K562 (cell line): ENCODE measurements at regions not wholly inside any gene's neighbourhood (a gene's known extent, or its start where the extent isn't known, plus 50 kb on each side); places are given as distances from the start of the nearest gene placed in this dataset.

Experiments used
- ATAC-seq: fragments of 200-7000 bp; cut with Tn5 transposase; 3 replicates; pipeline ENCODE4 v1.9.1; 2020; ENCODE audit warnings: moderate library complexity
- BruUV-seq: library from RNA; stranded (reverse); fragments of 400-500 nt; replicated peaks from 2 replicates; lab custom pipeline; 2021; lab: Mats Ljungman, UMichigan
- CTCF ChIA-PET: fragments of 300-600 bp; formaldehyde crosslinking; extraction: SDS; loops from one replicate; lab custom pipeline; 2021; ENCODE audit warnings: low intra/inter-chr PET ratio; lab: Yijun Ruan, JAX
- POLR2A ChIA-PET: fragments of 300-600, 350-650 bp; sonication (Branson Sonifier 250); formaldehyde crosslinking; extraction: SDS; loops from one replicate; lab custom pipeline; 2021; ENCODE audit warnings: antibody characterized with exemption, inconsistent platforms; lab: Yijun Ruan, JAX
- DNase-seq, 4 experiments: peaks; one replicate each; pipeline versions ENCODE4 v3.0.0 to v3.0.0-alpha.2; 2011 to 2018; ENCODE audit warnings: low spot score in 3 of 4, mixed read lengths in 3 of 4; ENCODE audit errors: extremely low read depth in 1 of 4
- FAIRE-seq: peaks from 2 replicates; lab custom pipeline; 2011; peaks lifted over from hg19 to GRCh38; lab: Jason Lieb, UNC
- H2AFZ ChIP-seq: 2 replicates; pipeline ENCODE4 v1.6.0; 2011; ENCODE audit warnings: low read depth, low read length, control low read depth, inconsistent platforms
- H3K27ac ChIP-seq: fragments of 200-600 bp; 3 replicates; pipeline ENCODE4 v1.8.0; 2011; ENCODE audit warnings: low read depth, mild to moderate bottlenecking, control low read depth, inconsistent platforms, low read length, moderate library complexity, mixed read lengths; ENCODE audit errors: extremely low read depth
- H3K27me3 ChIP-seq, 2 experiments: fragments of 300-600 bp in 1 of 2; 2 replicates in 1 of 2; 3 replicates in 1 of 2; pipeline versions ENCODE4 v1.6.0 to v1.8.0; 2011; ENCODE audit warnings: inconsistent platforms in 2 of 2, low read length in 2 of 2, mild to moderate bottlenecking in 1 of 2, mixed read lengths in 1 of 2, moderate library complexity in 1 of 2; ENCODE audit not compliant: control insufficient read depth in 2 of 2, insufficient read depth in 2 of 2
- H3K36me3 ChIP-seq: fragments of 300-600 bp; 3 replicates; pipeline ENCODE4 v1.8.0; 2011; ENCODE audit warnings: mild to moderate bottlenecking, low read length, inconsistent platforms; ENCODE audit not compliant: control insufficient read depth, insufficient read depth
- H3K4me1 ChIP-seq, 2 experiments: fragments of 200-600 bp in 1 of 2; replicated peaks in 1 of 2; 2 replicates in 1 of 2; 3 replicates in 1 of 2; pipeline versions ENCODE4 v1.5.1 to v1.8.0; 2011; ENCODE audit warnings: inconsistent platforms in 2 of 2, low read length in 2 of 2, mild to moderate bottlenecking in 1 of 2, mixed read lengths in 1 of 2, moderate library complexity in 1 of 2; ENCODE audit not compliant: control insufficient read depth in 2 of 2, insufficient read depth in 2 of 2
- H3K4me2 ChIP-seq: 2 replicates; pipeline ENCODE4 v1.6.1; 2011; ENCODE audit warnings: low read length, control low read depth, inconsistent platforms, mixed read lengths; ENCODE audit not compliant: insufficient read depth
- H3K4me3 ChIP-seq: fragments of 200-600 bp; sonication (generic), shearing (Covaris generic); 2 replicates; pipeline ENCODE4 v1.5.1; 2016; ENCODE audit warnings: control low read depth, inconsistent platforms
- H3K79me2 ChIP-seq: fragments of 200-600 bp; 3 replicates; pipeline ENCODE4 v1.8.0; 2011; ENCODE audit warnings: low read length, inconsistent platforms; ENCODE audit not compliant: control insufficient read depth, insufficient read depth
- H3K9ac ChIP-seq, 2 experiments: 2 replicates each; pipeline versions ENCODE4 v1.6.0 to v1.6.1; 2011; ENCODE audit warnings: low read depth in 2 of 2, low read length in 2 of 2, control low read depth in 1 of 2, inconsistent platforms in 1 of 2, mild to moderate bottlenecking in 1 of 2, mixed read lengths in 1 of 2; ENCODE audit not compliant: insufficient read depth in 1 of 2
- H3K9me1 ChIP-seq: one replicate; pipeline ENCODE4 v1.6.0; 2011; ENCODE audit warnings: inconsistent platforms, mild to moderate bottlenecking, low read length, moderate library complexity; ENCODE audit not compliant: control insufficient read depth, insufficient read depth
- H3K9me3 ChIP-seq: replicated peaks from 2 replicates; pipeline ENCODE4 v1.5.1; 2011; ENCODE audit warnings: low read depth, low read length, inconsistent platforms; ENCODE audit not compliant: control insufficient read depth, insufficient read depth
- H4K20me1 ChIP-seq: replicated peaks from 2 replicates; pipeline ENCODE4 v1.6.1; 2011; ENCODE audit warnings: low read length, inconsistent platforms, mixed read lengths; ENCODE audit not compliant: control insufficient read depth, insufficient read depth
- CCNT2 ChIP-seq: IDR thresholded peaks from 2 replicates; pipeline ENCODE4 v1.6.1; 2011; ENCODE audit warnings: borderline replicate concordance, low read depth, mild to moderate bottlenecking, moderate library complexity, mixed read lengths, low read length; ENCODE audit not compliant: insufficient read length; ENCODE audit errors: extremely low read depth
- CEBPG ChIP-seq, 3 experiments: fragments of 200-800 bp in 1 of 3; sonication (Bioruptor generic) in 1 of 3; sonication (generic) in 1 of 3; formaldehyde crosslinking in 1 of 3; IDR thresholded peaks in 2 of 3; conservative IDR thresholded peaks in 1 of 3; 2 replicates each; pipeline versions ENCODE4 v1.6.1 to v1.8.0; 2016 to 2022; ENCODE audit warnings: missing compliant biosample characterization in 2 of 3, missing genetic modification characterization in 2 of 3, mild to moderate bottlenecking in 1 of 3, missing genetic modification reagents in 1 of 3
- GABPB2 ChIP-seq: fragments of 250-450 bp; sonication (Bioruptor Pico); conservative IDR thresholded peaks from 2 replicates; pipeline ENCODE4 v1.5.1; 2021; ENCODE audit warnings: mild to moderate bottlenecking
- HDAC3 ChIP-seq: fragments of 450-650 bp; IDR thresholded peaks from 2 replicates; pipeline ENCODE4 v1.6.1; 2018; ENCODE audit warnings: borderline replicate concordance, mild to moderate bottlenecking, moderate library complexity; ENCODE audit not compliant: partially characterized antibody
- POLR2G ChIP-seq: fragments of 200-400 bp; formaldehyde crosslinking; IDR thresholded peaks from 2 replicates; pipeline ENCODE4 v1.6.1; 2017; ENCODE audit warnings: low read depth, mild to moderate bottlenecking, antibody characterized with exemption, low read length, moderate library complexity
- RBBP5 ChIP-seq: fragments of 200-600 bp; sonication (generic); IDR thresholded peaks from 2 replicates; pipeline ENCODE4 v1.6.1; 2012; ENCODE audit warnings: borderline replicate concordance, mild to moderate bottlenecking, low read length, control low read depth, inconsistent platforms; ENCODE audit not compliant: insufficient read depth, poor library complexity, severe bottlenecking
- RCOR1 ChIP-seq, 2 experiments: IDR thresholded peaks; 2 replicates each; pipeline ENCODE4 v1.6.1; 2012; ENCODE audit warnings: low read depth in 2 of 2, low read length in 2 of 2, borderline replicate concordance in 1 of 2, improper control_type of control experiment in 1 of 2
- SRF ChIP-seq, 2 experiments: fragments of 250-450, 450-650 bp in 1 of 2; sonication (Bioruptor Pico) in 1 of 2; sonication (generic) in 1 of 2; formaldehyde crosslinking; IDR thresholded peaks; 2 replicates each; pipeline versions ENCODE4 v1.5.0 to v1.5.1; 2020 to 2022; ENCODE audit warnings: mild to moderate bottlenecking in 1 of 2, missing genetic modification reagents in 1 of 2
- TOE1 ChIP-seq, 2 experiments: fragments of 450-650 bp in 1 of 2; sonication (generic) in 1 of 2; formaldehyde crosslinking in 1 of 2; IDR thresholded peaks; 2 replicates each; pipeline versions ENCODE4 v1.7.1 to v1.8.0; 2016 to 2022; ENCODE audit warnings: borderline replicate concordance in 2 of 2, mild to moderate bottlenecking in 2 of 2, antibody characterized with exemption in 1 of 2, inconsistent platforms in 1 of 2, low read depth in 1 of 2, missing genetic modification reagents in 1 of 2, moderate library complexity in 1 of 2
- ZNF239 ChIP-seq: fragments of 250-450 bp; sonication (Bioruptor Pico); IDR thresholded peaks from 2 replicates; pipeline ENCODE4 v1.4.0; 2020; ENCODE audit warnings: mild to moderate bottlenecking
- whole genome bisulfite sequencing: fragments of 100-300 bp; shearing (Covaris generic); methylation state at CpG from one replicate; pipeline ENCODE4 v1.1.6; 2016; ENCODE audit warnings: low coverage, mixed read lengths; ENCODE audit not compliant: insufficient coverage; ENCODE audit errors: missing lambda C conversion rate; 5-methylcytosine and 5-hydroxymethylcytosine counted together
- in situ Hi-C: fragments of 300-500 bp; cut with MboI; formaldehyde crosslinking; loops from 4 replicates; pipeline ENCODE4 v1.15.0; 2018; ENCODE audit warnings: inconsistent platforms, mixed read lengths
- intact Hi-C: fragments of 100-400 bp; cut with micrococcal nuclease; formaldehyde crosslinking; loops from 2 replicates; pipeline ENCODE4 v1.14.2; 2022
- TF ChIP-seq, protein P1 (sequence below): fragments of 250-450 bp; sonication (Bioruptor Pico); IDR thresholded peaks from 2 replicates; pipeline ENCODE4 v1.5.0; 2020; ENCODE audit warnings: mild to moderate bottlenecking, borderline replicate concordance

DNA sequence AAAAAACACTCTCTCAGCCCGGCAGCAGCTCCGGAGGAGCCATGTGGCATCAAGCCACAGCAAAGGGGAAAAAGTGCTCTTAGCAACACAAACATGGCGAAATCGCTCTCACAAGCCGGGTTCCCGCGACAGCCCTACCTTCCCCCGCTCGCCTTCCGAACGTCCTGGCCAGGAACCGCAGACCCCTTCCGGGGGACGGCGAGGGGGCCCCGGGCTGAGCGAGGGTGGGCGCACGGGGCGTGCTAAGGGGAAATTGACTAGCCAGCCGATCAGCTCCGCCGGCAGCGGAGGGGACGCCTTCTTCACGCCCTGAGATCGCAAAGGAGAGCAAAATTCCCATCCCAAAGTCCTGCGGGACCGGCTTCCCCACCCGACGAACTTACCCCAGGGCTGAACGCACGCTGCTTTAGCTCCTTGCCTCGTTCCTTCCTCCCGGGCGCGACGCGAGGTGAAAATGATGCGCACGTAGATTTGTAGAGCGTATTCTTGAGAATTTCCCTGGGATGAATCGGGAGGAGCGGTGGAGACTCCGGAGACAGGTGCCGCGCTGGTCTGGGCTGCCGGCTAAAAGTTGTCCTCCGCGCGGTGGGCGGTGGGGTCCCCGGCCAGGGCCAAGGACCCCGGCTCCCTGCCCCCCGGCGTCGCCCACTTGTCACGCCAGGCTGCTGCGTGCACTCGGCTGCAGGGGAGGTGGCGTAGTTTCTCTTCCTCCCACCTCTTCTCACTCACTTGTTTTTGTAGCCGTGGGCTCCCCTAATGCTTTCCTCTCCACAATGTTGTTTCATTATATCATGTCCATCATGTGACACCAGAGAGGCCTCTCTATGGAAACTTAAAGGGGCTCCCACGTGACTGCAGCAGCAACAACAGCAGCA lies 220.1 kb upstream of the MKLN1 start (continued):
- TF ChIP-seq RBBP5 (peak; percentile 87), ZNF239 (CRISPR knock-in tag) (no peak)

DNA sequence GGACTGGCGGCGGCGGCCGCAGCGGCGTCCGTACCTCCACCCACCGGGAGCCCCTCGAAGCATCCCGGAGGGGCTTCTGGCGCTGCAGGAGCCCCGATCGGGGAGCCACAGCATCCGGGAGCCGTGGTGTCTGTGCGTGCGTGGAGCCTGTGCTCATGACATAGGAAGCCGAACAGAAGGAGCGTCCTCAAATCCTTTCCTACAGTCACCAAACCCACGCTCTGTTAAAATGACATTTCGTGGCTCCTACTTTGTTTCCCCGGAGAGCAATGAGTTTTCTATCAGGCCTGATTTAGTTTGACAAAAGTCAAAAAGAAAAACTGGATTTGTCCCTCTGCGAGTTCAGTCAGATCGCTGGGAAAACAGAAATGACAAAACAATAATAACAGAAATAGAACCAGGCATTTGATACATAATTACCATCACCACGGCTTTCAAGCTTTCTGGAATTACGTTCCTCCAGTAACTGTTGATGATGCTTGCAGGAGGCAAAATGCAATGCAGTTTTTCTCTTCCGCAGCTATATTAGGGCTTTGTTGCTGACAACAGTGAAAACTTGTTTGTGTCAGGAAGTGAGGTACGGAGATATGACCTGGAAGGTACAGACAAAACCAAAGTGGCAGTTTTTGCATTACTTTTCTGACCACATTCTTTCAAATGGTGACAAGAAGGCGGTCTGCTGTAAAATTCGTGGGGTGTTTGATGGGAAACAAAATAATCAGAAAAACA lies 219.3 kb upstream of the MKLN1 start:
- in situ Hi-C loops, result no loop called here
- H3K4me1 ChIP-seq, result peaks cover 41 to 49% of the 10 kb centered on the region in 2 experiments
- no TSS peak for BruUV-seq
- peak overlapping the region; percentile 76 to 94 for H3K9ac ChIP-seq
- peak overlapping the region; percentile 94 for H2AFZ ChIP-seq
- H3K36me3 ChIP-seq, result no peaks in the 10 kb centered on the region
- intact Hi-C loops, result no loop called here
- 0 out of 2 replicates have a peak, but pooled peaks cover 4% of the 10 kb centered on the region for H4K20me1 ChIP-seq
- peaks cover 36% of the 10 kb centered on the region for H3K79me2 ChIP-seq
- H3K4me2 ChIP-seq, result peak overlapping the region; percentile 89
- peak overlapping the region; percentile 84 for H3K27ac ChIP-seq
- H3K27me3 ChIP-seq, result no peaks in the 10 kb centered on the region
- FAIRE-seq (peak; percentile 57), DNase-seq (peak in 1 of 4 experiments; percentile 50), ATAC-seq (no peak)
- H3K9me1 ChIP-seq, result no peaks in the 10 kb centered on the region
- CTCF ChIA-PET, result no interaction called here
- peak overlapping the region; percentile 61 for H3K4me3 ChIP-seq
- WGBS, result 3% methylated on average over 30 of the region's 30 CpGs
- no peaks in the 10 kb centered on the region for H3K9me3 ChIP-seq
- POLR2A ChIA-PET, result interaction anchor here (0.5 to 1.5 kb wide), 5 partner anchors 13 to 456 kb away, joined by 3 to 4 read pairs (median 3); no protein-coding TSS in a partner anchor
- TF ChIP-seq HDAC3 (peak; percentile 16), GABPB2 (CRISPR knock-in tag) (no peak), TOE1 (IDR thresholded peaks at IDR 0.05; ENCODE audit: borderline replicate concordance) (peak; percentile 66; the same call in 1 of the 2 replicates), TOE1 (CRISPR knock-in tag; IDR thresholded peaks at IDR 0.05; ENCODE audit: borderline replicate concordance, low read depth) (no peak), POLR2G (peak; percentile 60; the same call in 1 of the 2 replicates), CCNT2 (peak; percentile 69), SRF (CRISPR knock-in tag; IDR thresholded peaks at IDR 0.05) (peak in 1 of 2 experiments; percentile 40; a peak in 2 of 4 replicates), RCOR1 (IDR thresholded peaks at IDR 0.05; ENCODE audit: borderline replicate concordance in 1 of 2, low read depth in 2 of 2, low read length in 2 of 2) (0 out of 4 replicates have a peak, but pooled peaks of 1 of the 2 experiments have one; percentile 1), CEBPG (CRISPR knock-in tag; IDR thresholded peaks at IDR 0.05) (no peak), CEBPG (tag; conservative IDR thresholded peaks at IDR 0.05 in 1 of 2, IDR thresholded peaks at IDR 0.05 in 1 of 2) (peak; percentile 10 to 23; a peak in 2 of 4 replicates)
- TF ChIP-seq, protein P1, sequence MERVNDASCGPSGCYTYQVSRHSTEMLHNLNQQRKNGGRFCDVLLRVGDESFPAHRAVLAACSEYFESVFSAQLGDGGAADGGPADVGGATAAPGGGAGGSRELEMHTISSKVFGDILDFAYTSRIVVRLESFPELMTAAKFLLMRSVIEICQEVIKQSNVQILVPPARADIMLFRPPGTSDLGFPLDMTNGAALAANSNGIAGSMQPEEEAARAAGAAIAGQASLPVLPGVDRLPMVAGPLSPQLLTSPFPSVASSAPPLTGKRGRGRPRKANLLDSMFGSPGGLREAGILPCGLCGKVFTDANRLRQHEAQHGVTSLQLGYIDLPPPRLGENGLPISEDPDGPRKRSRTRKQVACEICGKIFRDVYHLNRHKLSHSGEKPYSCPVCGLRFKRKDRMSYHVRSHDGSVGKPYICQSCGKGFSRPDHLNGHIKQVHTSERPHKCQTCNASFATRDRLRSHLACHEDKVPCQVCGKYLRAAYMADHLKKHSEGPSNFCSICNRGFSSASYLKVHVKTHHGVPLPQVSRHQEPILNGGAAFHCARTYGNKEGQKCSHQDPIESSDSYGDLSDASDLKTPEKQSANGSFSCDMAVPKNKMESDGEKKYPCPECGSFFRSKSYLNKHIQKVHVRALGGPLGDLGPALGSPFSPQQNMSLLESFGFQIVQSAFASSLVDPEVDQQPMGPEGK (CRISPR knock-in tag), result no peak; the same call in 1 of the 2 replicates
